DOHH2 (cell line): ENCODE measurements at regions not wholly inside any gene's neighbourhood (a gene's known extent, or its start where the extent isn't known, plus 50 kb on each side); places are given as distances from the start of the nearest gene placed in this dataset.

Source experiments
- EZH2phosphoT487 ChIP-seq: fragments of 200-600 bp; sonication (generic); IDR thresholded peaks from 2 replicates; pipeline ENCODE4 v1.6.1; 2017; ENCODE audit warnings: borderline replicate concordance, mild to moderate bottlenecking, antibody characterized with exemption, low read length, moderate library complexity, mixed read lengths
- TF ChIP-seq, protein P1 (sequence below): fragments of 200-600 bp; sonication (generic); IDR thresholded peaks from one replicate; pipeline ENCODE4 v1.5.1; 2014; ENCODE audit warnings: antibody characterized with exemption, mild to moderate bottlenecking, low read depth, low read length; ENCODE audit not compliant: poor library complexity, severe bottlenecking

- TF ChIP-seq, protein P1, sequence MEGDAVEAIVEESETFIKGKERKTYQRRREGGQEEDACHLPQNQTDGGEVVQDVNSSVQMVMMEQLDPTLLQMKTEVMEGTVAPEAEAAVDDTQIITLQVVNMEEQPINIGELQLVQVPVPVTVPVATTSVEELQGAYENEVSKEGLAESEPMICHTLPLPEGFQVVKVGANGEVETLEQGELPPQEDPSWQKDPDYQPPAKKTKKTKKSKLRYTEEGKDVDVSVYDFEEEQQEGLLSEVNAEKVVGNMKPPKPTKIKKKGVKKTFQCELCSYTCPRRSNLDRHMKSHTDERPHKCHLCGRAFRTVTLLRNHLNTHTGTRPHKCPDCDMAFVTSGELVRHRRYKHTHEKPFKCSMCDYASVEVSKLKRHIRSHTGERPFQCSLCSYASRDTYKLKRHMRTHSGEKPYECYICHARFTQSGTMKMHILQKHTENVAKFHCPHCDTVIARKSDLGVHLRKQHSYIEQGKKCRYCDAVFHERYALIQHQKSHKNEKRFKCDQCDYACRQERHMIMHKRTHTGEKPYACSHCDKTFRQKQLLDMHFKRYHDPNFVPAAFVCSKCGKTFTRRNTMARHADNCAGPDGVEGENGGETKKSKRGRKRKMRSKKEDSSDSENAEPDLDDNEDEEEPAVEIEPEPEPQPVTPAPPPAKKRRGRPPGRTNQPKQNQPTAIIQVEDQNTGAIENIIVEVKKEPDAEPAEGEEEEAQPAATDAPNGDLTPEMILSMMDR = no peak
- TF ChIP-seq EZH2phosphoT487 = no peak
These were observed 67.4 kb upstream of the EPCAM start for GRCh38 chr2:47301731-47302130.
